ENCODE measurements at regions not wholly inside any gene's neighbourhood (a gene's known extent, or its start where the extent isn't known, plus 50 kb on each side); places are given as distances from the start of the nearest gene placed in this dataset.

- TF ChIP-seq ZNF333 (CRISPR knock-in tag; IDR thresholded peaks at IDR 0.05; ENCODE audit: borderline replicate concordance): no peak
- TF ChIP-seq, protein P1, sequence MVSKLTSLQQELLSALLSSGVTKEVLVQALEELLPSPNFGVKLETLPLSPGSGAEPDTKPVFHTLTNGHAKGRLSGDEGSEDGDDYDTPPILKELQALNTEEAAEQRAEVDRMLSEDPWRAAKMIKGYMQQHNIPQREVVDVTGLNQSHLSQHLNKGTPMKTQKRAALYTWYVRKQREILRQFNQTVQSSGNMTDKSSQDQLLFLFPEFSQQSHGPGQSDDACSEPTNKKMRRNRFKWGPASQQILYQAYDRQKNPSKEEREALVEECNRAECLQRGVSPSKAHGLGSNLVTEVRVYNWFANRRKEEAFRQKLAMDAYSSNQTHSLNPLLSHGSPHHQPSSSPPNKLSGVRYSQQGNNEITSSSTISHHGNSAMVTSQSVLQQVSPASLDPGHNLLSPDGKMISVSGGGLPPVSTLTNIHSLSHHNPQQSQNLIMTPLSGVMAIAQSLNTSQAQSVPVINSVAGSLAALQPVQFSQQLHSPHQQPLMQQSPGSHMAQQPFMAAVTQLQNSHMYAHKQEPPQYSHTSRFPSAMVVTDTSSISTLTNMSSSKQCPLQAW (CRISPR knock-in tag; IDR thresholded peaks at IDR 0.05): no peak
These were observed 132.4 kb downstream of the CYP26B1 start (continued) for GRCh38 chr2:72015266-72015665.

DNA sequence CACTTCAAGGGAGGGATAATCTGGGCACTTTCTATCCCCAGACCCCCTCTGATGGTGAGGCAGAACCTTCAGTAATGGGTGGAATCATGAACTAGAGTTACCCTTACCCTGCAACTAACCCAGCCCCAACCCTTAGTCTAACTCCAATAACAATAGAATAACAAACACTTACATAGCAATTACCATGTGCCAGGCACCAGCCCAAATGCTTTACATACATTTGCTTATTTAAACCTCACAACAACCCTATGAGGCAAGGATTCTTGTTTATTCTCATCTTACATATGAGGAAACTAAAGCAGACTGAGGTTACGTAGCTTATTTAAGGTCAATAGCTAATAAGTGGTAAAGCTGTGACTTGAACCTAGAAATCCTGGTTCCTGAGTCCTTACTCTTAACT lies 132.8 kb downstream of the CYP26B1 start:
- Histone ChIP-seq H3K4me3 (replicated peaks in 1 of 3; ENCODE audit: insufficient read depth in 1 of 3, low read depth in 2 of 3, low read length in 3 of 3) (no peak overlapping the region), H3K4me1 (ENCODE audit: insufficient read depth, low read length) (no peaks in the 10 kb centered on the region), H3K4me2 (ENCODE audit: low read depth, low read length) (no peak overlapping the region), H3K27ac (ENCODE audit: extremely low read length, insufficient read depth, low read length) (no peak overlapping the region), H3K9me3 (ENCODE audit: low read length) (no peaks in the 10 kb centered on the region), H3K79me2 (ENCODE audit: insufficient read depth, low read length) (no peaks in the 10 kb centered on the region), H3K27me3 (ENCODE audit: control insufficient read depth in 1 of 2, insufficient read depth in 2 of 2, low read length in 2 of 2) (peaks cover 8 to 18% of the 10 kb centered on the region in 2 experiments), H4K20me1 (ENCODE audit: insufficient read depth, low read length) (no peaks in the 10 kb centered on the region), H3K36me3 (replicated peaks in 1 of 2; ENCODE audit: control insufficient read depth in 1 of 2, insufficient read depth in 2 of 2, low read length in 2 of 2) (no peaks in the 10 kb centered on the region), H3K9ac (ENCODE audit: insufficient read depth, low read depth, low read length) (no peak overlapping the region), H2AFZ (ENCODE audit: low read length) (no peak overlapping the region)
- ChIA-PET POLR2A (no interaction called here), CTCF (ENCODE audit: low intra/inter-chr PET ratio, low total read pairs) (no interaction called here)
- FAIRE-seq (no peak), ATAC-seq (no peak), DNase-seq (ENCODE audit: low spot score) (no peak)
- TF ChIP-seq ADNP (CRISPR knock-in tag; IDR thresholded peaks at IDR 0.05) (no peak), ZNF275 (CRISPR knock-in tag; IDR thresholded peaks at IDR 0.05; ENCODE audit: borderline replicate concordance) (no peak), GATAD1 (CRISPR knock-in tag; IDR thresholded peaks at IDR 0.05) (no peak)
- in situ Hi-C loops (cut with HindIII; ENCODE audit: extremely low pct_ligation_motif_present, low pct_unique_long_range_greater_than_20kb): no loop called here
- no TSS peak for BruUV-seq (replicated peaks)
- WGBS (ENCODE audit: low lambda C conversion rate): 76% methylated on average over 1 of the region's 1 CpG
- intact Hi-C loops (cut with micrococcal nuclease; ENCODE audit: unreplicated experiment): no loop called here

Measured in HepG2 (cell line).